ENCODE measurements at regions not wholly inside any gene's neighbourhood (a gene's known extent, or its start where the extent isn't known, plus 50 kb on each side); places are given as distances from the start of the nearest gene placed in this dataset.
"Not testable (repeated sequence)": the region's sequence is repeated elsewhere in the genome, so short reads cannot be mapped to it uniquely, and the experiment has no call there.

DNA sequence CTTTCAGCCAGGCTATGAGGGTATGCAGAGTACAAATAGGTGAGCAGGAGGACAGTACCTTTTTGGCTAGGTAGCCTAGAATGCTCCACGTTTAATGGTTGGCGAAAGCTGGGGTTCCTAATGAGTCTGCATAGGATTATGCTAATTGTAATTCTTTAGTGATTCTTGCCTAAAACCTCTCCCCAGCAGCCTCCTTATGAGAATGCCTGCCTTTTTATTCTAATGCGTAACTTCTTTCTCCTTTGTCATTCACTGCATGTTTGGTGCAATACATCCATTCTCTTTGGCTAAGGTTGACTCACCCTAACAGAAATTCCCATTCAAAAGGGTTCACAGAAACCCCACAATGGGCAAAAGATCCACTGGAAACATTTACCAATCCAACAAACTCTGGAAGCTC is 752.2 kb downstream of the FSCB start:
- DNase-seq (ENCODE audit: low read depth), result no peak
- no peak overlapping the region for H3K4me3 ChIP-seq (ENCODE audit: low read depth, low read length)
- TF ChIP-seq, protein P1, sequence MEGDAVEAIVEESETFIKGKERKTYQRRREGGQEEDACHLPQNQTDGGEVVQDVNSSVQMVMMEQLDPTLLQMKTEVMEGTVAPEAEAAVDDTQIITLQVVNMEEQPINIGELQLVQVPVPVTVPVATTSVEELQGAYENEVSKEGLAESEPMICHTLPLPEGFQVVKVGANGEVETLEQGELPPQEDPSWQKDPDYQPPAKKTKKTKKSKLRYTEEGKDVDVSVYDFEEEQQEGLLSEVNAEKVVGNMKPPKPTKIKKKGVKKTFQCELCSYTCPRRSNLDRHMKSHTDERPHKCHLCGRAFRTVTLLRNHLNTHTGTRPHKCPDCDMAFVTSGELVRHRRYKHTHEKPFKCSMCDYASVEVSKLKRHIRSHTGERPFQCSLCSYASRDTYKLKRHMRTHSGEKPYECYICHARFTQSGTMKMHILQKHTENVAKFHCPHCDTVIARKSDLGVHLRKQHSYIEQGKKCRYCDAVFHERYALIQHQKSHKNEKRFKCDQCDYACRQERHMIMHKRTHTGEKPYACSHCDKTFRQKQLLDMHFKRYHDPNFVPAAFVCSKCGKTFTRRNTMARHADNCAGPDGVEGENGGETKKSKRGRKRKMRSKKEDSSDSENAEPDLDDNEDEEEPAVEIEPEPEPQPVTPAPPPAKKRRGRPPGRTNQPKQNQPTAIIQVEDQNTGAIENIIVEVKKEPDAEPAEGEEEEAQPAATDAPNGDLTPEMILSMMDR (conservative IDR thresholded peaks at IDR 0.05; ENCODE audit: low read depth, low read length), result no peak

DNA sequence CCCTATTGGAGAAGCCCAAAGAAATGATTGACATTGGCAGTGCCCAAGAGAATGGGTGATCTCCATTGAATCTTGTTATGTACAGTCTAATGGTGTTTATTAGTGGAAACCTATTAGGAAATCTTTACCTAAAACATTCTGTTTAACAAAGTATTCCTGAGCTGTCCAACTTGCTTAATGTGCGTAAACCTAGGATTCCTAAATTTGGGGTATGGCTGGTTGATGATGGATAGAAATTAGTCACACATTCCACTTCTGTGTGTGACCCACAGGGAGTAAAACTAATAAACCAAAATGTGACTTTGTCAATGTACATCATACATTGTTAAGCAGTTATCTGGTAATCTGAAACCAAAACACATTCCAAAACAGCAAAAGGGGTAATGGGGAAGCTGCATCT is 761.3 kb downstream of the FSCB start:
- TF ChIP-seq, protein P1 (conservative IDR thresholded peaks at IDR 0.05; ENCODE audit: low read depth, low read length), result no peak
- no peak overlapping the region for H3K4me3 ChIP-seq (ENCODE audit: low read depth, low read length)
- DNase-seq (ENCODE audit: low read depth), result no peak

DNA sequence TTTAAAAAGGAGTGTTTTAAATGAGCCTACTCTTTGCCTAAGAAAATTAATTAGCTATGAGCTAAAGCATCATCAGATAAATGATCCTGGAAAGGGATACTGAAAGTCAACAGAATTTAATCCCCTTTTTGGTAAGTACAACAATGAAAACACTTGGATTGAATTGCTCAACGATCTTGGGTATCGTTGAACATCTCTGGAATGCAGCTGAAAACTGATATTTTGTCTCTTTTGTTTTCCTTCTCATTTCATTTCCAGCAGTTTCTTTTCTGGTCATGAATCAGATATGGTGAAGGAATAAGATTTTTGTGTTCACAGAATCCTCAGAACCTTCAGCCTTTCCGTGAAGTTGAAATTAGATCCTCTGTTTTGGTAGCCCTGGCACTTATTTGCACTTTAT is 771.2 kb downstream of the FSCB start:
- DNase-seq (ENCODE audit: low read depth), result peak; percentile 0
- no peak overlapping the region for H3K4me3 ChIP-seq (ENCODE audit: low read depth, low read length)
- TF ChIP-seq, protein P1 (conservative IDR thresholded peaks at IDR 0.05; ENCODE audit: low read depth, low read length), result no peak

DNA sequence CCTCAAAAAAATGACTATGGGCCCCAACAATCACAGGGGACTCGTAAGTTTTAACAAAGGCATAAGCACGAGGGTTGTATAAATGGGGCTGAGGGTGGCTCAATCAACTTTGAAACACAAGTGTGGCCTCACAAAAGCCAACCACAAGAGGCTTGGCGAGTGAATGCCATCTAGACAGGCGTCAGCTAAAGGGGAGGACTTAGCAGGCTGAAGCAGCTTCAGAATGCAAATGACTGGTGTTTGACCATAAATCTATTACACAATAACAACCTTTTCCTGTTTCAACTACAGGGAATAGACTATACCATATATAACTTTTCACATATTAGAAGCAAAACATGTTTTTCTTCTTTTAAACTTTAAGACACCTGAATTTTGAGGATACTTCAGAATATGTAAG is 777.9 kb downstream of the FSCB start:
- TF ChIP-seq, protein P1 (conservative IDR thresholded peaks at IDR 0.05; ENCODE audit: low read depth, low read length), result no peak

DNA sequence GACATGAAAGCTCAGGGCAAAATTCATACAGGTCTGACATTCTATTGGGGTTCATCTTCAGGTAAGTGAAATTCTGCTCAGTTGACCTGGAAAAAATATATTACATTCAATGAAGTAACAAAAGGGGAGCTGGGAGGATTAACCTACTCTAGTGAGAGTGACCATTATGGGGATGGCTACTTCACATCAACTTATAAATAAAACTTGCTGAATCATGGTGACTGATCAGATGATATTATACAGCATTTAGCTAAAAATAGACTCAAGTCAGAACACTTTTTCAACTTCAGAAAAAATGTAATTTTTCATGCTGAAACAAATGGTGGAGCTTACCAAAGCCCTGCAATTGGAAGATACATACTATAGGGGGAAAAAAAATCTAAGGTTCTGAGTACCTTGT is 800.2 kb downstream of the FSCB start:
- DNase-seq (ENCODE audit: low read depth), result peak; percentile 0
- TF ChIP-seq, protein P1 (conservative IDR thresholded peaks at IDR 0.05; ENCODE audit: low read depth, low read length), result no peak
- no peak overlapping the region for H3K4me3 ChIP-seq (ENCODE audit: low read depth, low read length)

More for the DNA sequence above, 777.9 kb downstream of the FSCB start:
- no peak for DNase-seq (ENCODE audit: low read depth)
- H3K4me3 ChIP-seq (ENCODE audit: low read depth, low read length), result no peak overlapping the region

DNA sequence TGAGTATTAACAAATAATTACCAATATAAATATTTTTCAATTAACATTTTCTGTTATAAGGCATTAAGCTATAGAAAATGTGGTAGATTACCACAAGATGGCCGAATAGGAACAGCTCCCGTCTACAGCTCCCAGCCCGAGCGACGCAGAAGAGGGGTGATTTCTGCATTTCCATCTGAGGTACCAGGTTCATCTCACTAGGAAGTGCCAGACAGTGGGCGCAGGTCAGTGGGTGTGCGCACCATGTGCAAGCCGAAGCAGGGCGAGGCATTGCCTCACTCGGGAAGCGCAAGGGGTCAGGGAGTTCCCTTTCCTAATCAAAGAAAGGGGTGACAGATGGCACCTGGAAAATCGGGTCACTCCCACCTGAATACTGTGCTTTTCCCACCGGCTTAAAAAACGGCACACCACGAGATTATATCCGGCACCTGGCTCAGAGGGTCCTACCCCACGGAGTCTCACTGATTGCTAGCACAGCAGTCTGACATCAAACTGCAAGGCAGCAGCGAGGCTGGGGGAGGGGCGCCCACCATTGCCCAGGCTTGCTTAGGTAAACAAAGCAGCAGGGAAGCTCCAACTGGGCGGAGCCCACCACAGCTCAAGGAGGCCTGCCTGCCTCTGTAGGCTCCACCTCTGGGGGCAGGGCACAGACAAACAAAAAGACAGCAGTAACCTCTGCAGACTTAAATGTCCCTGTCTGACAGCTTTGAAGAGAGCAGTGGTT is 808.4 kb downstream of the FSCB start:
- not testable (repeated sequence) for H3K4me3 ChIP-seq (ENCODE audit: low read depth, low read length); DNase-seq (ENCODE audit: low read depth)

DNA sequence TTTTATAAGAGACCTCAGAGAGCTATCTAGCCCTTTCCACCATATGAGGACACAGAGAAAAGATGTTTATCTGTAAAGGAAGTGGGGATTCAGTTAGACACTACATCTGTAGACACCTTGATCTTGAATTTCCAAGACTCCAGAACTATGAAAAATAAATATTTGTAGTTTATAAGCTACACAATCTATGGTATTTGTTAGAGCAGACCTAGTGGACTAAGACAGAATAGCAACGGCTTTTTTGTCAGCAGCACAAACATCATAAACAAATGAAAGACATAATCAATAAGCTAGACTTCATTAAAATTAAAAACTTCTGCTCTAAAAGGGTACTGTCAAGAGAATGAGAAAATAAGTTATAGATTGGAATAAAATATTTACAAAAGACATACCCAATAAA is 810.1 kb downstream of the FSCB start:
- no peak overlapping the region for H3K4me3 ChIP-seq (ENCODE audit: low read depth, low read length)
- DNase-seq (ENCODE audit: low read depth), result no peak
- TF ChIP-seq, protein P1 (conservative IDR thresholded peaks at IDR 0.05; ENCODE audit: low read depth, low read length), result no peak

Data from choroid plexus epithelial cell (primary cell).